ENCODE measurements at regions not wholly inside any gene's neighbourhood (a gene's known extent, or its start where the extent isn't known, plus 50 kb on each side); places are given as distances from the start of the nearest gene placed in this dataset.

- DNase-seq = no peak
Measured at GRCh38 chr13:85662186-85662585, 137.0 kb downstream of the SLITRK6 start.

DNA sequence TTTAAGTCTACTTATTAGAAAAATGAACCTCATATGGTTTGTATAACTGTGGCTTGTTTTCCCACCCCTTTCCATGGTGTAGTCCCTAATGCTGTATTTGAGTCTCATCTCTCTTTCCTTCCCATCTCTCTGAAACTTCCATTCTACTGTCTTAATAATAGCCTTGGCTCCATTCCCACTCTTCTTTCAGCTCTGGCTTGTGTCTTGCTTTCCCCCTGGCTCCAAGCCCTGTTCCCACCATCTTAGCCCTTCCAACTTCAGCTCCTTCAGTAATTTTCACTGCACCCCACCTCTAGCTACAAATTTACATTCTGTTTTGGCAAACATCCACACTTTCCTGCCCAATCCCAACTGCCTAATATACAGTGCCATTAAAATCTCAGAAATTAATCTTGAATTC lies 137.5 kb downstream of the SLITRK6 start:
- DNase-seq = no peak

GRCh38 chr13:85659493-85659892 lies 139.7 kb downstream of the SLITRK6 start:
- DNase-seq = peak; percentile 87 to 91

DNA sequence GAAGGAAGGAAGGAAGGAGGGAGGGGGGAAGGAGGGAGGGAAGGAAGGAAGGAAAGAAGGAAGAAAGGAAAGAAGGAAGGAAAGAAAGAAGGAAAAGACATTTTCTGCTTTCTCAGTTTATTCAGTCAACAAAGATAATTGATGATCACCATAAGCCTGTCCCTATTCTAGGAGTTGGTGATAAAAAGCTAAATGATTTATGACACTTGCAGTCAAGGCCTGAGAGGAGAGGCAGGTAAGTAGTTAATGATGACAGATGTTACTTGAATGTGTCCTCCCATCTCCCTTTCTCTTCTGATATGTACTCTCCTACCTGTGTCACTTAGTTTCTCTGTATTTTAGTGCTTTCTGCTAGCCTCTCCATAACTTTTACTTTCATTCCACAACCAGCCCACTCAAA lies 141.3 kb downstream of the SLITRK6 start:
- DNase-seq = no peak

GRCh38 chr13:85655040-85655439 lies 144.2 kb downstream of the SLITRK6 start:
- no peak for DNase-seq

GRCh38 chr13:85654227-85654626 lies 145.0 kb downstream of the SLITRK6 start:
- DNase-seq = no peak

- DNase-seq = no peak
Measured at GRCh38 chr13:85653681-85654080, 145.5 kb downstream of the SLITRK6 start.

- no peak for DNase-seq
Measured at GRCh38 chr13:85652491-85652890, 146.7 kb downstream of the SLITRK6 start.

- no peak for DNase-seq
Measured at GRCh38 chr13:85651440-85651839, 147.8 kb downstream of the SLITRK6 start.

DNA sequence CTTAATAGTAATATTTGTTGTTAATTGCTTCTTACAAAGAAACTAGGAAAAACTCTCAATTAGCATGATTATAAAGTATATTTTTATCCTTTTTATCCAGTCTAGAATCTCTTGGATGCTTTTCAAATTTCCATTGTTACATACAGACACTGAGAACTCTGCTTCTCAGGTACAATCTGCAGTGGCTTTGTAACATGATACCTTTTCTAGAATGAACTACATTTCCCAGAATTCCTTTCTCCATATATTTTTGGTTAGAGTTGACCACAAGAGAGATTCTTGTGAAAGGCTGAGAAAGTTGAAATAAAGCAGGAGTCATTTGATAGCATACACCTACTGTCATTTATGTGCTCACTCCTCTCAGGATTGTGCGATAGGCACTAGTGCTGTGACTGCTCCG lies 148.6 kb downstream of the SLITRK6 start:
- no peak for DNase-seq

DNA sequence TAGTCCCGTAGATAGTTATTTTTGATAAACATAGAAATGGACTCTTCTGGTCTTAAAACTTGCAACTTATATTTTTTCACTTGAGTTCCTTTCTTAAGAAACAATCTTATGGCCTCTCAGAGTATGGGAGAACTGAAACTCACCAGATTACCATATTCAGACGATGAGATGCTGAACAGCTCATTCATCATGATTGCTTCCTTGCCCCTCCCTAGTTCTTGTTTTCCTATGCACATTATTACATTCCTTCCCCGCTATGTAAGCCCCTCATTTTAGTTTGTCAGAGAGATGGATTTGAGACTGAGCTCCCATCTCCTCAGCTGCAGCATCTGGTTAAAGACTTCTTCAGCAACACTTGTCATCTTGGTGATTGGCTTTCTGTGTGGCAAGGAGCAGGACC lies 158.5 kb downstream of the SLITRK6 start:
- no peak for DNase-seq

GRCh38 chr13:85638815-85639393 lies 160.3 kb downstream of the SLITRK6 start:
- no peak for DNase-seq

DNA sequence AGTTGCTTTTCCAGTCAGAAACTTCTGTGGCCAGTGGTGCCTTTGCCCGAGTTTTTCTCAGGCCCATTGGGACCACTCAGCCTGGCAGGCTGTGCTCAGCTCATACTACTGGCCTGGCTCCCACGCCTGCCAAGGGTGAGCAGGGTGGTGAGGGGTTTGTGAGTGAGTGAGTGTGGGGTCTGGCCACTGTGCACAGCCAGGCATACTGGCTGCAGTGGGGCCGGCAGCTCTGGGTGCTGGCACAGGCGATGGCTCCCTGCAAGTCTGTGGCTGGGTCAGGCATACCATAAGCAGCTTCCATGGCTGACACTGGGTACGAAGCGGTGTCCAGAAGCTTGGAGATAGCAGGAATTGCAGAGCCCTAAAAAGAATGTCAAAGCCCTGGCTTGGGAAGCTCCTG lies 161.0 kb downstream of the SLITRK6 start:
- no peak for DNase-seq

GRCh38 chr13:85632526-85633195 lies 166.6 kb downstream of the SLITRK6 start:
- no peak for DNase-seq

GRCh38 chr13:85631801-85632200 lies 167.4 kb downstream of the SLITRK6 start:
- DNase-seq = no peak

DNA sequence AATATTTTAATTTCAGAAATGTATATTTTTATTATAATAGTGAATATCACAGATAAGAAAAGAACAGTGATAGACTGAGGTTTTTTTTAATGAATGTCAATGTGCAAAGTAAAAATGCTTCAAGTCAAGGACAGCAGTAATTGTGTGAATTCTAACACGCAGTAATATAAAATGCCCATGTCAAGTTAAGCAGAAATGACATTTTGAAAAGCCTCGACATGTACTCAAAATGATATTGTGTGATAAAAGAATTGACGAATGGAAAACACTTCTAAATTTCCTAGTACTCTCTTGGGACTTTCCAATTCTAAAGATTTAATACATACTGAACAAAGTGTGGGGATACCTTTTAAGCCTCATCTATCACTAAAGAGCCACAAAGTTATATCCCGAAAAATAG lies 172.6 kb downstream of the SLITRK6 start:
- no peak for DNase-seq

DNA sequence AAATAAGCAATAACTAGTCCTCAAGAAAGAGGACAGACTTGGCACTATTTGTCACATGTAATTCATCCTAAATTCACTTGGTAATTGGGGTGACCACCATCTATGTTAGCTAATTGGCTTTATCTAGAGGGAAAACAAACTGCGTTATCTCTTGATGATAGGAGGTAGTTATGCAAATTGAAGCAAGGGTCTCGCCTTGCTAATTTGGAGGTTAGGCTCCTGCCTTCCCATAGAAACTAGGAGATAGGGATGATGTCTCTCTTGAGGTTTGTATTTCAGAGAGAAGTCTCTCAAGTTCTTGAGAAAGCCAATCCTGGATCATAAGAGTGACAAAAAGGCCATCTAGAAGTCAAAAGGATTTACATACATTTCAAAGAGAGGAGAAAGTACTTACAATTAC lies 179.9 kb downstream of the SLITRK6 start:
- no peak for DNase-seq

DNA sequence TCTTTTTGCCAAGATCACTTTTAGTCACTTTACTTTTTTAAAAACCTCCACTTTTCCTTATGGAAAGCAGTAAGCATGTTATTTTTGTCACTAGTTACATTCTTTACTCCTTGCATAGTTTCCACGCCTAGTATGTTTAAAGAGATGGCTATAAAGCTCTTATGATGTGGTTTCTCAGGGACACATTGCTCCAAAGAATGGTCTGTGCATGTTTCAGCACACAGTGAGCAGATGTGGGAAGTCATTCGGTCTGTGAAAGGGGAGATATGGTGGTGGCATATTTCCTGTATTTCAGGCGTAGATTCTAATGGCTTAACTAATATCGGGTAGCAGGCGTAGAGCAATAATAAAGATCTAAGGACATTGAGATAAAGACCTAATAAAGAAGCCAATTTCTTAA lies 180.7 kb downstream of the SLITRK6 start:
- DNase-seq = no peak

GRCh38 chr13:85616275-85616674 lies 182.9 kb downstream of the SLITRK6 start:
- DNase-seq = no peak

DNA sequence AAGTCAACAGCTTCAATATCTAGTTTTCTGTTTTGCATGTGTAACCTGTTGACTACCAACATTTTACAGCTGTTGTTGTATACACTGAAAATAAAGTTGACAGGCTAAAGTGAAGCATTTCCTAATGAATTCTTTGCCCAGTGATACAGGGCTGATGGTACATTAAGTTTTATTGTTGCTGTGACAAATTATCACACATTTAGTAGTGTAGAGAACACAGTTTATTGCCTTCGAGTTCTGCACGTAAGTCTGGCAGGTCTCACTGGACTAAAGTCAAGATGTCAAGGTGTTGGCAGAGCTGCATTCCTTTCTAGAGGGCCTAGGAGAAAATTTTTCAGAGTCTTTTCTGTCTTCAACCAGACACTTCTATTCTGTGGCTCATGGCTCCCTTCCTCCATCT lies 184.2 kb downstream of the SLITRK6 start:
- DNase-seq = no peak

DNA sequence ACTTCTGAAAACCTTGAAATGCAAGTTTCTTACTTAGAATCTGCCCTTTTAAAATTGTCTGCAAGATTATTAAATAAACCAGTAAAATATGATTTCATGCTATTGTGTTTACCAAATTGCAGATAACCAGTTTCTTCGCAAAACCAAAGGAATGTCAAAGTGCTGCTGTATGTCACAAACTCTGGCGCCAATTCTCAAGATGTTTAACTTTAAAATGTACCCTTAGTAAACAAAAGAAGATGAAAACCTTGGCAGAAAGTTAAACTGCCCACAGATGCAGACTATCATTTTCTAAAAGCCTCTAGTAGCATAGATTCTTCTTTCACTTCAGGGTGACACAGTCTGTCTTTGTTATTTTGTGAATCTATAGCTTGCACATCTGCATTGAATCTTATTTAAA lies 189.2 kb downstream of the SLITRK6 start:
- no peak for DNase-seq

- no peak for DNase-seq
Measured at GRCh38 chr13:85608255-85608829, 190.9 kb downstream of the SLITRK6 start.

DNA sequence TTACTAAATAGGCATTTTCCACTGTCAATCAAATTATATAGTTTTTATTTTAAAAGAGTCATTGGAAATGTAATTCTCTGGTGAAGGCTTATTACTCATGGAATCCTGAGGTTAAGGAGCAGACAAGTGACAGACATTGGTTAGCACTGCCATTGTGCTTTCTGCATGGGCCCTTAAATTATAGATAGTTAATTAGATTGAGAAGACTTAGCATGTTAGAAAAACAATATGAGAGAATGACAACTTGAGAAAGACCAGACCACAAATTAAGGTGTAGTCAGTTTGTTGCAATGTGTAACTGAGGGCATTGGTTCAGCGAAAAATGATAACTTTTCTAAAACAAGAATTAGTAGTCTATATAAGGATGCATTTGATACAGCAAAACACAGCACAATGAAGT lies 195.5 kb downstream of the SLITRK6 start:
- DNase-seq = no peak

GRCh38 chr13:85601526-85601925 lies 197.7 kb downstream of the SLITRK6 start:
- DNase-seq = no peak

Measured in AML-193 (cell line).